ENCODE measurements at regions not wholly inside any gene's neighbourhood (a gene's known extent, or its start where the extent isn't known, plus 50 kb on each side); places are given as distances from the start of the nearest gene placed in this dataset.

GRCh38 chr9:126556560-126557250 lies 57.0 kb upstream of the LMX1B start:
- H3K4me3 ChIP-seq (ENCODE audit: low read depth, low read length), result no peak overlapping the region
- H3K27me3 ChIP-seq, result no peaks in the 10 kb centered on the region
- no peaks in the 10 kb centered on the region for H3K36me3 ChIP-seq
- H3K9me3 ChIP-seq, result no peaks in the 10 kb centered on the region
- peaks cover 10% of the 10 kb centered on the region for H3K4me1 ChIP-seq
- TF ChIP-seq CTCF (IDR thresholded peaks at IDR 0.05; ENCODE audit: low read depth, low read length), result no peak
- no peak for DNase-seq

- DNase-seq, result peak; percentile 60
- no peaks in the 10 kb centered on the region for H3K9me3 ChIP-seq
- H3K4me3 ChIP-seq (ENCODE audit: low read depth, low read length), result no peak overlapping the region
- no peaks in the 10 kb centered on the region for H3K27me3 ChIP-seq
- peaks cover 10% of the 10 kb centered on the region for H3K4me1 ChIP-seq
- peak; percentile 97 for TF ChIP-seq CTCF (IDR thresholded peaks at IDR 0.05; ENCODE audit: low read depth, low read length)
- H3K36me3 ChIP-seq, result no peaks in the 10 kb centered on the region
Measured at GRCh38 chr9:126558051-126558665, 55.6 kb upstream of the LMX1B start.

- Histone ChIP-seq H3K9me3 (no peaks in the 10 kb centered on the region), H3K4me1 (peaks cover 17% of the 10 kb centered on the region), H3K4me3 (ENCODE audit: low read depth, low read length) (no peak overlapping the region), H3K27me3 (no peaks in the 10 kb centered on the region), H3K36me3 (no peaks in the 10 kb centered on the region)
- no peak for DNase-seq
- no peak for TF ChIP-seq CTCF (IDR thresholded peaks at IDR 0.05; ENCODE audit: low read depth, low read length)
Measured at GRCh38 chr9:126559296-126559695, 54.4 kb upstream of the LMX1B start.

- H3K9me3 ChIP-seq, result no peaks in the 10 kb centered on the region
- no peak for TF ChIP-seq CTCF (IDR thresholded peaks at IDR 0.05; ENCODE audit: low read depth, low read length)
- no peak overlapping the region for H3K4me3 ChIP-seq (ENCODE audit: low read depth, low read length)
- no peaks in the 10 kb centered on the region for H3K36me3 ChIP-seq
- peaks cover 21% of the 10 kb centered on the region for H3K4me1 ChIP-seq
- no peak for DNase-seq
- H3K27me3 ChIP-seq, result no peaks in the 10 kb centered on the region
Measured at GRCh38 chr9:126561582-126561981, 52.1 kb upstream of the LMX1B start.

GRCh38 chr9:126563556-126563955 lies 50.2 kb upstream of the LMX1B start:
- Histone ChIP-seq H3K4me1 (peaks cover 10% of the 10 kb centered on the region), H3K9me3 (no peaks in the 10 kb centered on the region), H3K27me3 (no peaks in the 10 kb centered on the region), H3K36me3 (no peaks in the 10 kb centered on the region), H3K4me3 (ENCODE audit: low read depth, low read length) (no peak overlapping the region)
- DNase-seq, result no peak
- TF ChIP-seq CTCF (IDR thresholded peaks at IDR 0.05; ENCODE audit: low read depth, low read length), result no peak

Measured in BE2C (cell line).